Uterus (tissue), 3 donors: ENCODE measurements at regions not wholly inside any gene's neighbourhood (a gene's known extent, or its start where the extent isn't known, plus 50 kb on each side); places are given as distances from the start of the nearest gene placed in this dataset.

Source experiments
- DNase-seq, 2 donors: peaks; one replicate each; pipeline ENCODE4 v3.0.0-alpha.2; 2019 to 2020
- H3K27ac ChIP-seq, 2 donors: fragments of 200-600 bp; sonication (generic); 1 replicate in 1 of 2; 2 replicates in 1 of 2; pipeline ENCODE4 v1.5.1; 2016 to 2018
- H3K27me3 ChIP-seq, 2 donors: fragments of 200-600 bp; sonication (generic); one replicate each; pipeline ENCODE4 v1.5.1; 2018 to 2019; ENCODE audit warnings: control low read depth in 1 of 2
- H3K36me3 ChIP-seq, 2 donors: fragments of 200-600 bp; sonication (generic); one replicate each; pipeline ENCODE4 v1.5.1; 2019; ENCODE audit warnings: control low read depth in 1 of 2
- H3K4me1 ChIP-seq, 2 donors: fragments of 200-600 bp; sonication (generic); one replicate each; pipeline ENCODE4 v1.5.1; 2018 to 2019; ENCODE audit warnings: control low read depth in 1 of 2
- H3K4me3 ChIP-seq, 2 donors: fragments of 200-600 bp; sonication (generic); 1 replicate in 1 of 2; 2 replicates in 1 of 2; pipeline ENCODE4 v1.5.1; 2018 to 2019; ENCODE audit warnings: mild to moderate bottlenecking in 1 of 2
- H3K9me3 ChIP-seq, 2 donors: fragments of 200-600 bp; sonication (generic); one replicate each; pipeline ENCODE4 v1.5.1; 2019; ENCODE audit warnings: control low read depth in 1 of 2
- POLR2A ChIP-seq, 2 donors: fragments of 450-650 bp; IDR thresholded peaks; one replicate each; pipeline ENCODE4 v1.6.1; 2016; ENCODE audit warnings: antibody characterized with exemption in 2 of 2, mild to moderate bottlenecking in 1 of 2, moderate library complexity in 1 of 2
- intact Hi-C: fragments of 100-400 bp; cut with DNase I; formaldehyde crosslinking; loops from one replicate; pipeline ENCODE4 v1.15.1; 2023; ENCODE audit warnings: low total_unique reads
- TF ChIP-seq, protein P1 (sequence below), 4 experiments: fragments of 200-600 bp in 2 of 4; fragments of 450-650 bp in 2 of 4; sonication (generic) in 2 of 4; IDR thresholded peaks; one replicate each; pipeline ENCODE4 v1.5.1; 2016 to 2019; ENCODE audit warnings: antibody characterized with exemption in 4 of 4, mild to moderate bottlenecking in 2 of 4, moderate library complexity in 1 of 4
- donor health status: DM: yes; HTN: yes; CAD: no.

DNA sequence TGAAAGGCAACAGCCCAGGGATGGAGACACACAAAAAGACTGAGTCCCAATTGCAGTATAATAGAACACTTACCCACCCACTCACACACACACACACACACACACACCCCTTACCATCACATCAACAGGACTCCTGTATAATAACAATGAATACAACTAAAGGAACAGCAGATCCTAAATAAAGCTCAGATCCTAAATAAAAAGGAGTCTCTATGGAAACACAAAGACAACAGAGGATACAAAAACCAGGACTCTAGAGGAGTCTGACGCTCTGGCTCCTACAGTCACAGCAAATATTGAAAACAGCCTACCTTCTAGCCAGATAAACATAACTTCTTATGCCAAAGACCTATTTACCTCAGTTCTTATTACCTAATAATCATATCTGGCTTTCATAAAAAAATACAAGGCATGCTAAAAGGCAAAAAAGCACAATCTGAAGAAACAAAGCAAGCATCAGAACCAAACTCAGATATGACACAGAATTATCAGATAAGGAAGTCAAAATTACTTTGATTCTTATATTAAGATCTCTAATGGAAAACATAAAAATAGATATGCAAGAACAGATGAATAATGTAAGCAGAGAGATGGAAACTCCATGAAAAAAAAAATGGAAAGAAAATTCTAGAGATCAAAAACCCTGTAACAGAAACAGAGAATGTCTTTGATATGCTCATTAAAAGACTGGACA, 134.9 kb downstream of the MMUT start:
- Histone ChIP-seq H3K36me3 (no peaks in the 10 kb centered on the region), H3K4me3 (no peak overlapping the region), H3K27ac (no peak overlapping the region), H3K9me3 (no peaks in the 10 kb centered on the region), H3K27me3 (no peaks in the 10 kb centered on the region), H3K4me1 (no peaks in the 10 kb centered on the region)
- intact Hi-C loops = no loop called here
- TF ChIP-seq, protein P1, sequence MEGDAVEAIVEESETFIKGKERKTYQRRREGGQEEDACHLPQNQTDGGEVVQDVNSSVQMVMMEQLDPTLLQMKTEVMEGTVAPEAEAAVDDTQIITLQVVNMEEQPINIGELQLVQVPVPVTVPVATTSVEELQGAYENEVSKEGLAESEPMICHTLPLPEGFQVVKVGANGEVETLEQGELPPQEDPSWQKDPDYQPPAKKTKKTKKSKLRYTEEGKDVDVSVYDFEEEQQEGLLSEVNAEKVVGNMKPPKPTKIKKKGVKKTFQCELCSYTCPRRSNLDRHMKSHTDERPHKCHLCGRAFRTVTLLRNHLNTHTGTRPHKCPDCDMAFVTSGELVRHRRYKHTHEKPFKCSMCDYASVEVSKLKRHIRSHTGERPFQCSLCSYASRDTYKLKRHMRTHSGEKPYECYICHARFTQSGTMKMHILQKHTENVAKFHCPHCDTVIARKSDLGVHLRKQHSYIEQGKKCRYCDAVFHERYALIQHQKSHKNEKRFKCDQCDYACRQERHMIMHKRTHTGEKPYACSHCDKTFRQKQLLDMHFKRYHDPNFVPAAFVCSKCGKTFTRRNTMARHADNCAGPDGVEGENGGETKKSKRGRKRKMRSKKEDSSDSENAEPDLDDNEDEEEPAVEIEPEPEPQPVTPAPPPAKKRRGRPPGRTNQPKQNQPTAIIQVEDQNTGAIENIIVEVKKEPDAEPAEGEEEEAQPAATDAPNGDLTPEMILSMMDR (IDR thresholded peaks at IDR 0.05) = no peak
- TF ChIP-seq POLR2A (IDR thresholded peaks at IDR 0.05) = no peak
- no peak for DNase-seq

DNA sequence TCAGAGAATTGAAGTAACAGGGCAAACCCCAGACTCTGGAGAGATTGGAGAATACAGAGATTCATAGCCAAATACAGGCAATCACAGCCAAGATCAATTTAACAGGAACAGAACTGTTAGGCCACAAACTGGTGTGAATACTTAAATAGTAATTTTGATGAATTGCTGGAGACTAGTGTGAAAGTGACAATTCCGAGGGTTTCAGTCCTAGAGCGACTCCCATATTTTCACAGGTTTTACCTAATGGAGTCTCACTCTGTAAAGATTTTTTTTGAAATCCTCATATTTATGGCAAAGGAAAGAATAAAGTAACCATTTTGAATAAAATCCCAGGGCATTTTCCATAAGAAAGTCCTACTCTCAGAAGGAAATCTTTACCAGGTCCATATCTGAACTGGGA, 135.5 kb downstream of the MMUT start:
- H3K27me3 ChIP-seq = no peaks in the 10 kb centered on the region
- H3K36me3 ChIP-seq = no peaks in the 10 kb centered on the region
- no peak for TF ChIP-seq POLR2A (IDR thresholded peaks at IDR 0.05)
- TF ChIP-seq, protein P1 (IDR thresholded peaks at IDR 0.05) = no peak
- no peak overlapping the region for H3K27ac ChIP-seq
- no peaks in the 10 kb centered on the region for H3K4me1 ChIP-seq
- intact Hi-C loops = no loop called here
- H3K4me3 ChIP-seq = no peak overlapping the region
- DNase-seq = no peak
- H3K9me3 ChIP-seq = no peaks in the 10 kb centered on the region

DNA sequence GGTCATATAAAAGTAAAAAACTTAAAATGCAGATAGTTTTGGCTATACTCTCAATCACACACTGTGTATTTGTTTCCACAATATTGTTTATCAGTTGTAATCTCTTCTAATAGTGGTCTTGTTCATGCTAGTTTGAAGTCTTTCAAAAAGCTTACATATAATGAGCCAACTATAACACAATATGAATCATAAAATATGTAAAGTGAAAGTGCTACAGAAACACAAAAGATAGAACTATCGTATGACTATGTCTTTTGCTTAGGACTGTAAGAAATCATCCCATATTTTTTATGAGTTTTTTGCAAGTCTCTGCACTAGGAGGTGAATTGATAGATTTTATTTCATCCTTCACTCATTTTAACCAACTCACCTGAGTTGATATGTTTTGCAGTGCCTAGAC, 136.0 kb downstream of the MMUT start:
- H3K27me3 ChIP-seq = no peaks in the 10 kb centered on the region
- TF ChIP-seq POLR2A (IDR thresholded peaks at IDR 0.05) = no peak
- TF ChIP-seq, protein P1 (IDR thresholded peaks at IDR 0.05) = no peak
- H3K4me1 ChIP-seq = no peaks in the 10 kb centered on the region
- no peak overlapping the region for H3K27ac ChIP-seq
- no peak for DNase-seq
- no peaks in the 10 kb centered on the region for H3K36me3 ChIP-seq
- intact Hi-C loops = no loop called here
- no peaks in the 10 kb centered on the region for H3K9me3 ChIP-seq
- H3K4me3 ChIP-seq = no peak overlapping the region

DNA sequence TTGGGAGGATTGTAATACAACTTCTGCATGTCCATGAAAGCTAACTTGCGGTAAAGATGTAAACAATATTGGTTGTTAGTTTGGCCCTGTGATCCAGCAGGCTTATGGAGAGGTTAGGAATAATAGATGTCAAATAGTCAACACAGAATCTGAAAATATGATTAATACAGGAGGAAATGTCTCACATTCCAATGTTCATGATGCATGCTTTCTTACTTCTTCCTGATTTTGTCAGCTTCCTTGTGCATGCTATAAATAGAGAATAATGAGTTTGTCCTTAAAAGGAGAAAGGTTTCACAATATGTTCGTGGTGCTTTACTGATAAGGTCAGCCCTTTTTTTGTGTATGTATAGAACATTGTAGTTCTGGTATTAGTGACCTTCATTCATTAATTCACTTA, 136.7 kb downstream of the MMUT start:
- intact Hi-C loops = no loop called here
- Histone ChIP-seq H3K27me3 (no peaks in the 10 kb centered on the region), H3K4me1 (no peaks in the 10 kb centered on the region), H3K4me3 (no peak overlapping the region), H3K9me3 (no peaks in the 10 kb centered on the region), H3K27ac (no peak overlapping the region), H3K36me3 (no peaks in the 10 kb centered on the region)
- no peak for DNase-seq
- TF ChIP-seq, protein P1 (IDR thresholded peaks at IDR 0.05) = no peak
- TF ChIP-seq POLR2A (IDR thresholded peaks at IDR 0.05) = no peak

DNA sequence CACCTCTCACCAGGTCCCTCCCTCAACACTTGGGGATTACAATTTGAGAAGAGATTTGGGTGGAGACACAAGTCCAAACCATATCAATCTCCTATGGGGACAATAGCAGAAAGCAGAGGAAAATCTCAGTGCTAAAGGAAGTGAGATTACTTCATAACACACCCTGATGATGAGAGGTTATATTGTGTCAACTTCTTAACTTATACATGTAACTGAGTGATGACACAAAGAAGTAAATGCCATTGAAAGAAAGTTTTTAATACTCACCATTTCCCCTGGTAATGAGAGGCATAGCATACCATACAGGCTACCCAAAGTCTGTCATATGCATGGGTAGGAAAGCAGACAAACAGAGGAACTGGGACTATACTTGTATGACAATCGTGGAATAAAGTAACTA, 137.2 kb downstream of the MMUT start:
- no peak for TF ChIP-seq POLR2A (IDR thresholded peaks at IDR 0.05)
- TF ChIP-seq, protein P1 (IDR thresholded peaks at IDR 0.05) = no peak
- no peaks in the 10 kb centered on the region for H3K4me1 ChIP-seq
- H3K9me3 ChIP-seq = no peaks in the 10 kb centered on the region
- no peak overlapping the region for H3K4me3 ChIP-seq
- no peak overlapping the region for H3K27ac ChIP-seq
- no peaks in the 10 kb centered on the region for H3K27me3 ChIP-seq
- no peak for DNase-seq
- no peaks in the 10 kb centered on the region for H3K36me3 ChIP-seq
- intact Hi-C loops = no loop called here
